ENCODE measurements at regions not wholly inside any gene's neighbourhood (a gene's known extent, or its start where the extent isn't known, plus 50 kb on each side); places are given as distances from the start of the nearest gene placed in this dataset.
A peak's percentile ranks its signal among the peaks of the same experiment; 100 is the strongest.
"Not testable (repeated sequence)": the region's sequence is repeated elsewhere in the genome, so short reads cannot be mapped to it uniquely, and the experiment has no call there.

GRCh38 chr17:46424187-46424884 lies 62.8 kb upstream of the ARL17B start:
- H3K27ac Mint-ChIP-seq; H3K4me3 Mint-ChIP-seq (ENCODE audit: low read depth); H3K9me3 Mint-ChIP-seq (ENCODE audit: low read depth); H3K4me1 Mint-ChIP-seq (ENCODE audit: low read depth); H3K36me3 Mint-ChIP-seq (ENCODE audit: insufficient read depth); DNase-seq (ENCODE audit: low spot score, unreplicated experiment); H3K27me3 Mint-ChIP-seq: not testable (repeated sequence)
- TF ChIP-seq CTCF (IDR thresholded peaks at IDR 0.05; ENCODE audit: unreplicated experiment): peak; percentile 38

GRCh38 chr17:46417907-46418306 lies 56.3 kb upstream of the ARL17B start:
- not testable (repeated sequence) for H3K4me3 Mint-ChIP-seq (ENCODE audit: low read depth)

GRCh38 chr17:46417261-46417660 lies 55.7 kb upstream of the ARL17B start:
- not testable (repeated sequence) for DNase-seq (ENCODE audit: low spot score, unreplicated experiment); H3K36me3 Mint-ChIP-seq (ENCODE audit: insufficient read depth); H3K4me1 Mint-ChIP-seq (ENCODE audit: low read depth); H3K27me3 Mint-ChIP-seq; H3K27ac Mint-ChIP-seq; H3K9me3 Mint-ChIP-seq (ENCODE audit: low read depth); H3K4me3 Mint-ChIP-seq (ENCODE audit: low read depth)

More at GRCh38 chr17:46417907-46418306, 56.3 kb upstream of the ARL17B start:
- not testable (repeated sequence) for H3K27ac Mint-ChIP-seq; H3K4me1 Mint-ChIP-seq (ENCODE audit: low read depth); H3K27me3 Mint-ChIP-seq; DNase-seq (ENCODE audit: low spot score, unreplicated experiment); H3K9me3 Mint-ChIP-seq (ENCODE audit: low read depth); H3K36me3 Mint-ChIP-seq (ENCODE audit: insufficient read depth)

GRCh38 chr17:46414559-46414958 lies 53.0 kb upstream of the ARL17B start:
- not testable (repeated sequence) for DNase-seq (ENCODE audit: low spot score, unreplicated experiment); H3K4me3 Mint-ChIP-seq (ENCODE audit: low read depth); H3K9me3 Mint-ChIP-seq (ENCODE audit: low read depth); H3K4me1 Mint-ChIP-seq (ENCODE audit: low read depth); H3K36me3 Mint-ChIP-seq (ENCODE audit: insufficient read depth); H3K27ac Mint-ChIP-seq; H3K27me3 Mint-ChIP-seq

GRCh38 chr17:46412156-46412555 lies 50.6 kb upstream of the ARL17B start:
- not testable (repeated sequence) for H3K27me3 Mint-ChIP-seq; H3K27ac Mint-ChIP-seq; H3K9me3 Mint-ChIP-seq (ENCODE audit: low read depth); DNase-seq (ENCODE audit: low spot score, unreplicated experiment); H3K4me1 Mint-ChIP-seq (ENCODE audit: low read depth); H3K36me3 Mint-ChIP-seq (ENCODE audit: insufficient read depth); H3K4me3 Mint-ChIP-seq (ENCODE audit: low read depth)

- H3K9me3 Mint-ChIP-seq (ENCODE audit: low read depth); H3K27me3 Mint-ChIP-seq; H3K36me3 Mint-ChIP-seq (ENCODE audit: insufficient read depth); H3K4me3 Mint-ChIP-seq (ENCODE audit: low read depth); DNase-seq (ENCODE audit: low spot score, unreplicated experiment); H3K27ac Mint-ChIP-seq; H3K4me1 Mint-ChIP-seq (ENCODE audit: low read depth): not testable (repeated sequence)
Observed at GRCh38 chr17:46411172-46411852, 49.7 kb upstream of the ARL17B start.
